Ureter (tissue), 1 donor: ENCODE measurements at regions not wholly inside any gene's neighbourhood (a gene's known extent, or its start where the extent isn't known, plus 50 kb on each side); places are given as distances from the start of the nearest gene placed in this dataset.

Experiments used
- DNase-seq: peaks from one replicate; pipeline ENCODE4 v3.0.0-alpha.2; 2020; ENCODE audit warnings: low spot score
- donor health status: DM: yes; HTN: yes; CAD: no.

- no peak for DNase-seq
Measured at GRCh38 chr13:53499576-53500133, 471.0 kb downstream of the OLFM4 start.

GRCh38 chr13:53501387-53501786 is 472.8 kb downstream of the OLFM4 start:
- DNase-seq: no peak

GRCh38 chr13:53507741-53508140 is 479.1 kb downstream of the OLFM4 start:
- DNase-seq: no peak

- no peak for DNase-seq
Measured at GRCh38 chr13:53512635-53513034, 484.0 kb downstream of the OLFM4 start.

- DNase-seq: no peak
Measured at GRCh38 chr13:53513226-53513625, 484.6 kb downstream of the OLFM4 start.

GRCh38 chr13:53520132-53520531 is 491.5 kb downstream of the OLFM4 start:
- DNase-seq: no peak

GRCh38 chr13:53522034-53522433 is 493.4 kb downstream of the OLFM4 start:
- DNase-seq: no peak

- DNase-seq: no peak
Measured at GRCh38 chr13:53537586-53537985, 509.0 kb downstream of the OLFM4 start.

- DNase-seq: no peak
Measured at GRCh38 chr13:53545340-53545941, 516.8 kb downstream of the OLFM4 start.

GRCh38 chr13:53560556-53560955 is 531.9 kb downstream of the OLFM4 start:
- no peak for DNase-seq

GRCh38 chr13:53562419-53562818 is 533.8 kb downstream of the OLFM4 start:
- no peak for DNase-seq

- no peak for DNase-seq
Measured at GRCh38 chr13:53568491-53568890, 539.9 kb downstream of the OLFM4 start.

- DNase-seq: no peak
Measured at GRCh38 chr13:53569453-53569852, 540.8 kb downstream of the OLFM4 start.

GRCh38 chr13:53601113-53601512 is 572.5 kb downstream of the OLFM4 start:
- DNase-seq: no peak

- no peak for DNase-seq
Measured at GRCh38 chr13:53605326-53605725, 576.7 kb downstream of the OLFM4 start.

- DNase-seq: no peak
Measured at GRCh38 chr13:53612200-53612599, 583.6 kb downstream of the OLFM4 start.

- DNase-seq: no peak
Measured at GRCh38 chr13:53622456-53622855, 593.8 kb downstream of the OLFM4 start.

GRCh38 chr13:53623146-53623545 is 594.5 kb downstream of the OLFM4 start:
- DNase-seq: no peak

- no peak for DNase-seq
Measured at GRCh38 chr13:53631511-53631910, 602.9 kb downstream of the OLFM4 start.

- DNase-seq: no peak
Measured at GRCh38 chr13:53638040-53638439, 609.4 kb downstream of the OLFM4 start.

GRCh38 chr13:53642306-53642705 is 613.7 kb downstream of the OLFM4 start:
- no peak for DNase-seq

GRCh38 chr13:53648673-53649072 is 620.1 kb downstream of the OLFM4 start:
- DNase-seq: no peak

- DNase-seq: no peak
Measured at GRCh38 chr13:53672005-53672404, 643.4 kb downstream of the OLFM4 start.

GRCh38 chr13:53683146-53683545 is 654.5 kb downstream of the OLFM4 start:
- no peak for DNase-seq
